ENCODE measurements at regions not wholly inside any gene's neighbourhood (a gene's known extent, or its start where the extent isn't known, plus 50 kb on each side); places are given as distances from the start of the nearest gene placed in this dataset.

GRCh38 chr5:18497089-18497488 lies 862.8 kb downstream of the TAF11L14 start:
- no peak overlapping the region for H3K4me3 ChIP-seq
- ATAC-seq (no peak), DNase-seq (no peak)
- intact Hi-C loops (cut with DNase I, micrococcal nuclease): no loop called here
- H3K36me3 ChIP-seq (ENCODE audit: low read depth): no peaks in the 10 kb centered on the region
- H3K4me1 ChIP-seq (ENCODE audit: low read depth): no peaks in the 10 kb centered on the region
- TF ChIP-seq, protein P1, sequence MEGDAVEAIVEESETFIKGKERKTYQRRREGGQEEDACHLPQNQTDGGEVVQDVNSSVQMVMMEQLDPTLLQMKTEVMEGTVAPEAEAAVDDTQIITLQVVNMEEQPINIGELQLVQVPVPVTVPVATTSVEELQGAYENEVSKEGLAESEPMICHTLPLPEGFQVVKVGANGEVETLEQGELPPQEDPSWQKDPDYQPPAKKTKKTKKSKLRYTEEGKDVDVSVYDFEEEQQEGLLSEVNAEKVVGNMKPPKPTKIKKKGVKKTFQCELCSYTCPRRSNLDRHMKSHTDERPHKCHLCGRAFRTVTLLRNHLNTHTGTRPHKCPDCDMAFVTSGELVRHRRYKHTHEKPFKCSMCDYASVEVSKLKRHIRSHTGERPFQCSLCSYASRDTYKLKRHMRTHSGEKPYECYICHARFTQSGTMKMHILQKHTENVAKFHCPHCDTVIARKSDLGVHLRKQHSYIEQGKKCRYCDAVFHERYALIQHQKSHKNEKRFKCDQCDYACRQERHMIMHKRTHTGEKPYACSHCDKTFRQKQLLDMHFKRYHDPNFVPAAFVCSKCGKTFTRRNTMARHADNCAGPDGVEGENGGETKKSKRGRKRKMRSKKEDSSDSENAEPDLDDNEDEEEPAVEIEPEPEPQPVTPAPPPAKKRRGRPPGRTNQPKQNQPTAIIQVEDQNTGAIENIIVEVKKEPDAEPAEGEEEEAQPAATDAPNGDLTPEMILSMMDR (IDR thresholded peaks at IDR 0.05): no peak
- peaks cover 5% of the 10 kb centered on the region for H3K9me3 ChIP-seq

- H3K9me3 ChIP-seq: no peaks in the 10 kb centered on the region
- H3K4me3 ChIP-seq: no peak overlapping the region
- DNase-seq: no peak
- no peak for ATAC-seq
- intact Hi-C loops (cut with DNase I, micrococcal nuclease): no loop called here
- H3K36me3 ChIP-seq (ENCODE audit: low read depth): no peaks in the 10 kb centered on the region
- no peaks in the 10 kb centered on the region for H3K4me1 ChIP-seq (ENCODE audit: low read depth)
- TF ChIP-seq, protein P1 (IDR thresholded peaks at IDR 0.05): no peak
Measured at GRCh38 chr5:18503797-18504328, 869.6 kb downstream of the TAF11L14 start.

- TF ChIP-seq, protein P1 (IDR thresholded peaks at IDR 0.05): no peak
- H3K9me3 ChIP-seq: no peaks in the 10 kb centered on the region
- H3K4me1 ChIP-seq (ENCODE audit: low read depth): no peaks in the 10 kb centered on the region
- ATAC-seq: no peak
- H3K4me3 ChIP-seq: no peak overlapping the region
- no peak for DNase-seq
- intact Hi-C loops (cut with DNase I, micrococcal nuclease): no loop called here
- no peaks in the 10 kb centered on the region for H3K36me3 ChIP-seq (ENCODE audit: low read depth)
Measured at GRCh38 chr5:18507114-18507513, 872.9 kb downstream of the TAF11L14 start.

GRCh38 chr5:18517641-18518380 lies 883.6 kb downstream of the TAF11L14 start:
- DNase-seq (no peak), ATAC-seq (no peak)
- intact Hi-C loops (cut with DNase I, micrococcal nuclease): no loop called here
- TF ChIP-seq, protein P1 (IDR thresholded peaks at IDR 0.05): no peak
- no peaks in the 10 kb centered on the region for H3K9me3 ChIP-seq
- H3K4me3 ChIP-seq: no peak overlapping the region
- H3K4me1 ChIP-seq (ENCODE audit: low read depth): no peaks in the 10 kb centered on the region
- H3K36me3 ChIP-seq (ENCODE audit: low read depth): no peaks in the 10 kb centered on the region

DNA sequence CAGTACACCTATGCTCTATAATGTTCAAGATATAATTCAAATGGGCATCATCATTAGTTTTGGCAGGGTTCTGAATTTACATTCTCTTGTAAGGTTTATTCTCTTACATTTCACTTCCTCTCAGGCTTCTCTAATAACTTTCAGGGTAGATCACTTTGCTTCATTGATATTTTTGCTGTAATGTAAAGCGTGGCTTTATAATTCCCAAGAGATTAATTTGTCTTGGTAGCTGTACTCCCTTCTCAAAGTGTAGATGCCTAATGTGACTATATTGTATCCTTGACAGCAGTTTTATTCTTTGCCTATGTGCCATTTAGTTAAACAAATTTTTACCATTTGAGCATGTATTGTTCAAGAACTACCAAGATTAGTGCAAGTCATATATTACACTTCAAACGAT lies 889.1 kb downstream of the TAF11L14 start:
- TF ChIP-seq, protein P1 (IDR thresholded peaks at IDR 0.05): no peak
- Histone ChIP-seq H3K4me3 (no peak overlapping the region), H3K9me3 (no peaks in the 10 kb centered on the region), H3K36me3 (ENCODE audit: low read depth) (no peaks in the 10 kb centered on the region), H3K4me1 (ENCODE audit: low read depth) (no peaks in the 10 kb centered on the region)
- ATAC-seq (no peak), DNase-seq (no peak)
- intact Hi-C loops (cut with DNase I, micrococcal nuclease): no loop called here
